HUES6 (cell line): ENCODE measurements at regions not wholly inside any gene's neighbourhood (a gene's known extent, or its start where the extent isn't known, plus 50 kb on each side); places are given as distances from the start of the nearest gene placed in this dataset.
A peak's percentile ranks its signal among the peaks of the same experiment; 100 is the strongest.

ENCODE experiments used
- H3K27ac ChIP-seq: 2 replicates; pipeline ENCODE4 v1.7.0; 2013; ENCODE audit warnings: low read depth, mild to moderate bottlenecking, low read length, inconsistent platforms
- H3K27me3 ChIP-seq: 2 replicates; pipeline ENCODE4 v1.6.1; 2013; ENCODE audit warnings: low read length; ENCODE audit not compliant: control insufficient read depth, insufficient read depth
- H3K36me3 ChIP-seq: 2 replicates; pipeline ENCODE4 v1.6.1; 2013; ENCODE audit warnings: low read length; ENCODE audit not compliant: control insufficient read depth, insufficient read depth
- H3K4me1 ChIP-seq: 2 replicates; pipeline ENCODE4 v1.6.1; 2013; ENCODE audit warnings: low read length; ENCODE audit not compliant: control insufficient read depth, insufficient read depth
- H3K4me3 ChIP-seq: 2 replicates; pipeline ENCODE4 v1.5.1; 2013; ENCODE audit warnings: low read depth, low read length
- H3K9ac ChIP-seq: one replicate; pipeline ENCODE4 v1.6.1; 2013; ENCODE audit warnings: mild to moderate bottlenecking, low read length
- H3K9me3 ChIP-seq: 2 replicates; pipeline ENCODE4 v1.6.1; 2013; ENCODE audit warnings: low read depth, low read length; ENCODE audit not compliant: control insufficient read depth, insufficient read depth

DNA sequence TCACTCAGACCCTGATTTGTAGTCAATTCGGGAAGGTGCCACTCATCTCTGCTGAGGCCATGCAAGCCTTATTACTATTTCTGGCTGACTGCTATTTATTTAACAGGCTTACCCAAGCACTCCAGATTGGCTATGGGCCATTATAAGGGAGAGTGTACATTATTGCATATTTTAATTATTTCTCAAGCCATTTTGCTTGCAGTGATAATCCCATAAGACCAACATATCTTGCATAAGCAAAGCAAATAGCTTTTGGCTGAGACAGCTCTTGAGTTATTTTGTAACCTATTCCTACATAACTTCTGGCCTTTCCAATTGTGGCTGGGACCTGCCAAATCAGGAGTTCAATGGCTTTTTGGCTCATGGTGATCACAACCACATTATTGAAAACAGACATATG, 509.6 kb upstream of the USP15 start:
- Histone ChIP-seq H3K4me3 (no peak overlapping the region), H3K4me1 (no peaks in the 10 kb centered on the region)

DNA sequence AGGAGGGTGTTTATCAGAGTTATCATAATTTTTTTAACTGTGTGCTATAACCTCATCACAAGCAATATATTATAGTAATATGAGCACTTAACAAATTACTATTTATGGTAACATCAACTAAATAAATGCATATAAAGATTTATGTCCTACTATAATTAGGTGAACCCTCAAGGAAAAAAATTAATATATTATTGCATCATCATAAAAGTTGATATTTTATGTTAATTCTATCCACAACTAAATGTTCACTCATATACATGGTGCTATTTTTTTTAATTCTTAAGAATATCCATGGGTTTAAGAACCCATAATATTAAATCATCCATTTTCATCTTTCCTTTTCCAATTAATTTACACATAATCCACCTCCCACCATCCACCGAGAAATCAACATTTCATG, 506.0 kb upstream of the USP15 start:
- Histone ChIP-seq H3K4me3 (no peak overlapping the region), H3K9me3 (no peaks in the 10 kb centered on the region), H3K4me1 (no peaks in the 10 kb centered on the region), H3K36me3 (no peaks in the 10 kb centered on the region), H3K27ac (no peak overlapping the region), H3K9ac (no peak overlapping the region), H3K27me3 (no peaks in the 10 kb centered on the region)

More for the DNA sequence above, 509.6 kb upstream of the USP15 start:
- Histone ChIP-seq H3K27ac (no peak overlapping the region), H3K27me3 (no peaks in the 10 kb centered on the region), H3K9ac (no peak overlapping the region), H3K9me3 (no peaks in the 10 kb centered on the region), H3K36me3 (no peaks in the 10 kb centered on the region)

- Histone ChIP-seq H3K27ac (no peak overlapping the region), H3K9me3 (no peaks in the 10 kb centered on the region), H3K4me3 (no peak overlapping the region), H3K36me3 (no peaks in the 10 kb centered on the region), H3K4me1 (no peaks in the 10 kb centered on the region), H3K9ac (no peak overlapping the region), H3K27me3 (no peaks in the 10 kb centered on the region)
These were observed 502.2 kb upstream of the USP15 start for GRCh38 chr12:61757831-61758505.

- H3K27me3 ChIP-seq: no peaks in the 10 kb centered on the region
- no peak overlapping the region for H3K27ac ChIP-seq
- H3K4me1 ChIP-seq: no peaks in the 10 kb centered on the region
- no peak overlapping the region for H3K9ac ChIP-seq
- H3K36me3 ChIP-seq: no peaks in the 10 kb centered on the region
- H3K4me3 ChIP-seq: no peak overlapping the region
- no peaks in the 10 kb centered on the region for H3K9me3 ChIP-seq
These were observed 501.5 kb upstream of the USP15 start for GRCh38 chr12:61758661-61759060.

DNA sequence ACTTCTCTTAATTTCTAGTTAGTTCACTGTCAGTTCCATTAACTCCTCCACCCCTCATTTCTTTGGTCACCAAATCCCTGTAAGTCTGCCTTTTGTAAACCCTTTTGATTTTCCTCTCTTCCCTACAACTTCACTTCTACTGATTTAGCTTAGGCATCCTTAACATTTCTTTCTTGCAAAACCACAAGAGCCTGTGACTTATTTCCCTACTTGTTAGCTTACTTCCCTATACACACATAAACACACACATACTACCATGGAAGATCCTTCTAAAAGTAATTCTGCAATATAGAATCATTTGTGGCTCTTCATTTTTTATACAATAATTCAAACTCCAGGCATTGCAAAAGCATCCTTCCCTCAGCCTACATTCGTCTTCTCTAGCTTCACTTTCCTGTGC, 494.3 kb upstream of the USP15 start:
- no peaks in the 10 kb centered on the region for H3K36me3 ChIP-seq
- no peak overlapping the region for H3K27ac ChIP-seq
- H3K9ac ChIP-seq: no peak overlapping the region
- H3K9me3 ChIP-seq: 0 out of 2 replicates have a peak, but pooled peaks cover 3% of the 10 kb centered on the region
- H3K27me3 ChIP-seq: no peaks in the 10 kb centered on the region
- no peak overlapping the region for H3K4me3 ChIP-seq
- H3K4me1 ChIP-seq: no peaks in the 10 kb centered on the region

DNA sequence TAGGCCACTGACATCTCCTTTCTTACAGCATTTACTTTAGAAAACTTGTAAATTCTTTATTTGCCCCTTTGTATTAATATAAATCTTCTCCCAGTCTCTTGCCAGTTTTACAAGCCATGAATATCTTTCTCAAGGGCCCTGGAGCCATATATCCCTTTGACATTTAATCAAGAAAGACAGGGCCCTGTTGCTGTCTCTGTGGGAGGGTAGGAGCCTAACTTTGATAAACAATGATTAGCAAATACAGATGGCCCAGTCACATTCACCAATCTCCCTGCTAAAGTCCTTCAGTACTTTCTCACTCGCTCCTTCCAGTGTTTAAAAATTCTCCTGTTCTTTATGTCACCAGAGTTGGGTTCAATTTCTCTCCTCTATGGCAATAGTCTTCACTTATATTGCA, 479.8 kb upstream of the USP15 start:
- no peaks in the 10 kb centered on the region for H3K9me3 ChIP-seq
- no peaks in the 10 kb centered on the region for H3K36me3 ChIP-seq
- H3K27ac ChIP-seq: peak overlapping the region; percentile 48; the same call in 1 of the 2 replicates
- H3K27me3 ChIP-seq: no peaks in the 10 kb centered on the region
- no peak overlapping the region for H3K9ac ChIP-seq
- H3K4me1 ChIP-seq: peaks cover 45% of the 10 kb centered on the region
- H3K4me3 ChIP-seq: no peak overlapping the region

DNA sequence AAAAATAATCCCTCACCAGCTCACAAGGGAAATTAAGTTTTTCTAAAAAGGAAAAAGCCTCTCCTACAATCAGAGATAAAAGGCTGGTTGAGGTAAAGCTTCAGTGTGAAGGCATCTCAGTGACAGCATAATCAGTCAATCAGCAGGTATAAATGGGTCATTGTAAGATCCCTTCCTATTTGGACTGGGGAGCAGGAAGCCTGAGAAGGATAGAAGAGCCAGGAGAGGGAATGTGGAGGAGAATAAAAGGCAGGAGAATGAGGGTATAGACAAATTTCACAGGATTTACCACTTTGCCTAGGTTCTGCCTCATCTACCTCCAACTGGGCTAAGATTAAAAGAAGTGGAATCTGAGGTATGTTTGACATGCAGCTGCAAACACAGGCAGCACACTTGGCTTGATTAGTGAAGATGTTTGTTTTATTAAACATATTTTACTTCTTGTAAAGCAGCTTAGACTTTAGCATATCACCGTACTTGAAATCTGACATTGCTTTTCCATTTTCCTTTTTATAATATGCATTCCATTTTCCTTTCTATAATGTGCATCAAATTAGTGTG, 479.1 kb upstream of the USP15 start:
- Histone ChIP-seq H3K9me3 (no peaks in the 10 kb centered on the region), H3K9ac (no peak overlapping the region), H3K27me3 (no peaks in the 10 kb centered on the region), H3K36me3 (no peaks in the 10 kb centered on the region), H3K4me3 (no peak overlapping the region), H3K4me1 (peaks cover 45% of the 10 kb centered on the region), H3K27ac (peak overlapping the region; percentile 48; the same call in 1 of the 2 replicates)

DNA sequence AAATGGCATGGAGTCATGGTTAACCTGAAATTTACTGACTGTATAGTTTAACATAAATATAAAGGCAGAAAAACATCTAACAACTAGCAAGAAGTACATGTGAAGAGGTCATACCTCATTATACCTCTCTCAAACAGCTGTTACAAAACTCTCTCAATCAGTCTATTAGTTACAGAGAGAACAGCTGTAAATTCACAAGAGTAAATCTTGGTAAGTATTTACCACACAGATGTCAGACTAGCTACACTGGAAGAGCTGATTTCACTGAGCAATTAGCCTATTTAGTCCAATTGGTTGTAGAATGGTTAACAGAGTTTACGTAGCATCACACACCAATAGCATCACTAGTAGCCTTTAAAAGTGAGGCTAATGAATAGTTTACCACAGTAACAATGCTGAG, 463.4 kb upstream of the USP15 start:
- no peak overlapping the region for H3K4me3 ChIP-seq
- no peak overlapping the region for H3K9ac ChIP-seq
- no peaks in the 10 kb centered on the region for H3K9me3 ChIP-seq
- no peaks in the 10 kb centered on the region for H3K27me3 ChIP-seq
- H3K4me1 ChIP-seq: no peaks in the 10 kb centered on the region
- H3K36me3 ChIP-seq: no peaks in the 10 kb centered on the region
- H3K27ac ChIP-seq: no peak overlapping the region

- H3K9me3 ChIP-seq: no peaks in the 10 kb centered on the region
- H3K27me3 ChIP-seq: no peaks in the 10 kb centered on the region
- no peaks in the 10 kb centered on the region for H3K36me3 ChIP-seq
- no peak overlapping the region for H3K9ac ChIP-seq
- no peak overlapping the region for H3K4me3 ChIP-seq
- H3K27ac ChIP-seq: no peak overlapping the region
- H3K4me1 ChIP-seq: no peaks in the 10 kb centered on the region
These were observed 462.9 kb upstream of the USP15 start for GRCh38 chr12:61797266-61797665.

GRCh38 chr12:61798778-61799177, 461.4 kb upstream of the USP15 start:
- Histone ChIP-seq H3K27ac (no peak overlapping the region), H3K9me3 (no peaks in the 10 kb centered on the region), H3K4me3 (no peak overlapping the region), H3K27me3 (no peaks in the 10 kb centered on the region), H3K9ac (no peak overlapping the region), H3K4me1 (no peaks in the 10 kb centered on the region; the same call in 1 of the 2 replicates), H3K36me3 (no peaks in the 10 kb centered on the region)

- Histone ChIP-seq H3K9ac (no peak overlapping the region), H3K4me1 (peaks cover 6% of the 10 kb centered on the region; the same call in 1 of the 2 replicates), H3K27ac (no peak overlapping the region), H3K27me3 (no peaks in the 10 kb centered on the region), H3K36me3 (no peaks in the 10 kb centered on the region), H3K4me3 (no peak overlapping the region), H3K9me3 (peaks cover 30% of the 10 kb centered on the region)
These were observed 455.9 kb upstream of the USP15 start for GRCh38 chr12:61804301-61804700.
